ENCODE measurements at regions not wholly inside any gene's neighbourhood (a gene's known extent, or its start where the extent isn't known, plus 50 kb on each side); places are given as distances from the start of the nearest gene placed in this dataset.

- H3K4me3 ChIP-seq (ENCODE audit: control insufficient read depth, low read depth, low read length) = no peak overlapping the region
- no peak for TF ChIP-seq CTCF (conservative IDR thresholded peaks at IDR 0.05; ENCODE audit: control insufficient read depth, insufficient read depth, low read depth, low read length)
- DNase-seq (ENCODE audit: low read depth) = no peak
Measured at GRCh38 chr2:60140185-60140584, 413.3 kb downstream of the BCL11A start.

GRCh38 chr2:60136913-60137312, 416.5 kb downstream of the BCL11A start:
- H3K4me3 ChIP-seq (ENCODE audit: control insufficient read depth, low read depth, low read length) = no peak overlapping the region
- DNase-seq (ENCODE audit: low read depth) = no peak
- TF ChIP-seq CTCF (conservative IDR thresholded peaks at IDR 0.05; ENCODE audit: control insufficient read depth, insufficient read depth, low read depth, low read length) = no peak

GRCh38 chr2:60127191-60127590, 426.3 kb downstream of the BCL11A start:
- DNase-seq (ENCODE audit: low read depth) = no peak
- TF ChIP-seq CTCF (conservative IDR thresholded peaks at IDR 0.05; ENCODE audit: control insufficient read depth, insufficient read depth, low read depth, low read length) = no peak

GRCh38 chr2:60125611-60126426, 427.6 kb downstream of the BCL11A start:
- no peak overlapping the region for H3K4me3 ChIP-seq (ENCODE audit: control insufficient read depth, low read depth, low read length)
- no peak for DNase-seq (ENCODE audit: low read depth)

More at GRCh38 chr2:60127191-60127590, 426.3 kb downstream of the BCL11A start:
- H3K4me3 ChIP-seq (ENCODE audit: control insufficient read depth, low read depth, low read length) = no peak overlapping the region

GRCh38 chr2:60119778-60120177, 433.7 kb downstream of the BCL11A start:
- DNase-seq (ENCODE audit: low read depth) = no peak
- no peak overlapping the region for H3K4me3 ChIP-seq (ENCODE audit: control insufficient read depth, low read depth, low read length)
- TF ChIP-seq CTCF (conservative IDR thresholded peaks at IDR 0.05; ENCODE audit: control insufficient read depth, insufficient read depth, low read depth, low read length) = no peak

More at GRCh38 chr2:60125611-60126426, 427.6 kb downstream of the BCL11A start:
- TF ChIP-seq CTCF (conservative IDR thresholded peaks at IDR 0.05; ENCODE audit: control insufficient read depth, insufficient read depth, low read depth, low read length) = no peak

GRCh38 chr2:60118917-60119316, 434.5 kb downstream of the BCL11A start:
- TF ChIP-seq CTCF (conservative IDR thresholded peaks at IDR 0.05; ENCODE audit: control insufficient read depth, insufficient read depth, low read depth, low read length) = no peak
- H3K4me3 ChIP-seq (ENCODE audit: control insufficient read depth, low read depth, low read length) = no peak overlapping the region
- DNase-seq (ENCODE audit: low read depth) = no peak
